OCI-LY1 (cell line): ENCODE measurements at regions not wholly inside any gene's neighbourhood (a gene's known extent, or its start where the extent isn't known, plus 50 kb on each side); places are given as distances from the start of the nearest gene placed in this dataset.

Experiments used
- CTCF ChIP-seq: fragments of 200-600 bp; sonication (generic), shearing (Covaris generic); IDR thresholded peaks from 2 replicates; pipeline ENCODE4 v1.5.1; 2017; ENCODE audit warnings: mild to moderate bottlenecking, antibody characterized with exemption, low read length, moderate library complexity, mixed read lengths
- EZH2 ChIP-seq: fragments of 200-600 bp; sonication (generic), shearing (Covaris generic); IDR thresholded peaks from 2 replicates; pipeline ENCODE4 v1.8.0; 2017; ENCODE audit warnings: borderline replicate concordance, mixed run types, mild to moderate bottlenecking, antibody characterized with exemption, low read length, moderate library complexity, mixed read lengths

GRCh38 chr10:131804551-131805295 lies 96.1 kb upstream of the PPP2R2D start:
- TF ChIP-seq CTCF (no peak), EZH2 (no peak)
